ENCODE measurements at regions not wholly inside any gene's neighbourhood (a gene's known extent, or its start where the extent isn't known, plus 50 kb on each side); places are given as distances from the start of the nearest gene placed in this dataset.
"Not testable (repeated sequence)": the region's sequence is repeated elsewhere in the genome, so short reads cannot be mapped to it uniquely, and the experiment has no call there.

- DNase-seq, result no peak
Observed at GRCh38 chr7:83882551-83882950, 233.6 kb upstream of the SEMA3E start.

- DNase-seq, result no peak
Observed at GRCh38 chr7:83879063-83879462, 230.1 kb upstream of the SEMA3E start.

GRCh38 chr7:83878614-83879013, 229.7 kb upstream of the SEMA3E start:
- no peak for DNase-seq

- DNase-seq, result no peak
Observed at GRCh38 chr7:83876593-83876992, 227.7 kb upstream of the SEMA3E start.

- DNase-seq, result no peak
Observed at GRCh38 chr7:83873459-83873858, 224.5 kb upstream of the SEMA3E start.

GRCh38 chr7:83872501-83872900, 223.6 kb upstream of the SEMA3E start:
- no peak for DNase-seq

GRCh38 chr7:83870515-83870914, 221.6 kb upstream of the SEMA3E start:
- DNase-seq, result no peak

- DNase-seq, result no peak
Observed at GRCh38 chr7:83866582-83866981, 217.6 kb upstream of the SEMA3E start.

GRCh38 chr7:83864551-83864950, 215.6 kb upstream of the SEMA3E start:
- no peak for DNase-seq

- no peak for DNase-seq
Observed at GRCh38 chr7:83863906-83864305, 215.0 kb upstream of the SEMA3E start.

GRCh38 chr7:83861876-83862275, 212.9 kb upstream of the SEMA3E start:
- DNase-seq, result no peak

- DNase-seq, result no peak
Observed at GRCh38 chr7:83859827-83860226, 210.9 kb upstream of the SEMA3E start.

GRCh38 chr7:83857691-83858090, 208.8 kb upstream of the SEMA3E start:
- DNase-seq, result no peak

- no peak for DNase-seq
Observed at GRCh38 chr7:83856094-83856493, 207.2 kb upstream of the SEMA3E start.

GRCh38 chr7:83852136-83852535, 203.2 kb upstream of the SEMA3E start:
- no peak for DNase-seq

GRCh38 chr7:83851551-83851950, 202.6 kb upstream of the SEMA3E start:
- no peak for DNase-seq

- no peak for DNase-seq
Observed at GRCh38 chr7:83850941-83851340, 202.0 kb upstream of the SEMA3E start.

- DNase-seq, result no peak
Observed at GRCh38 chr7:83850125-83850524, 201.2 kb upstream of the SEMA3E start.

- DNase-seq, result no peak
Observed at GRCh38 chr7:83849131-83849530, 200.2 kb upstream of the SEMA3E start.

- no peak for DNase-seq
Observed at GRCh38 chr7:83842894-83843293, 194.0 kb upstream of the SEMA3E start.

- no peak for DNase-seq
Observed at GRCh38 chr7:83837683-83838082, 188.7 kb upstream of the SEMA3E start.

- no peak for DNase-seq
Observed at GRCh38 chr7:83836028-83836427, 187.1 kb upstream of the SEMA3E start.

GRCh38 chr7:83835424-83835823, 186.5 kb upstream of the SEMA3E start:
- no peak for DNase-seq

- DNase-seq, result not testable (repeated sequence)
Observed at GRCh38 chr7:83833721-83834120, 184.8 kb upstream of the SEMA3E start.

- DNase-seq, result no peak
Observed at GRCh38 chr7:83832009-83832408, 183.1 kb upstream of the SEMA3E start.

- DNase-seq, result no peak
Observed at GRCh38 chr7:83827036-83827435, 178.1 kb upstream of the SEMA3E start.

All from DMS153 (cell line).